Breast epithelium (tissue), 4 donors: ENCODE measurements at regions not wholly inside any gene's neighbourhood (a gene's known extent, or its start where the extent isn't known, plus 50 kb on each side); places are given as distances from the start of the nearest gene placed in this dataset.

ENCODE experiments used
- DNase-seq, 2 donors: peaks; one replicate each; pipeline ENCODE4 v3.0.0-alpha.2; 2019; ENCODE audit warnings: low spot score in 2 of 2
- H3K27ac ChIP-seq, 2 donors: fragments of 200-600 bp; sonication (generic) in 1 of 2; one replicate each; pipeline ENCODE4 v1.5.1; 2016 to 2019; ENCODE audit warnings: mild to moderate bottlenecking in 1 of 2
- H3K27me3 ChIP-seq, 2 donors: fragments of 200-600 bp; sonication (generic) in 1 of 2; one replicate each; pipeline versions ENCODE4 v1.5.1 to v1.6.0; 2017 to 2019; ENCODE audit warnings: control low read depth in 1 of 2, mild to moderate bottlenecking in 1 of 2
- H3K36me3 ChIP-seq: fragments of 200-600 bp; one replicate; pipeline ENCODE4 v1.5.1; 2019
- H3K4me1 ChIP-seq, 2 donors: fragments of 200-600 bp; sonication (generic); one replicate each; pipeline ENCODE4 v1.5.1; 2016 to 2019; ENCODE audit warnings: control low read depth in 1 of 2
- H3K4me3 ChIP-seq, 3 donors: fragments of 200-600 bp; sonication (generic); 1 replicate in 2 of 3; 2 replicates in 1 of 3; pipeline ENCODE4 v1.5.1; 2016 to 2019; ENCODE audit warnings: mild to moderate bottlenecking in 3 of 3, moderate library complexity in 2 of 3
- H3K9me3 ChIP-seq, 2 donors: fragments of 200-600 bp; sonication (generic) in 1 of 2; one replicate each; pipeline ENCODE4 v1.5.1; 2016 to 2019; ENCODE audit warnings: control low read depth in 1 of 2
- POLR2A ChIP-seq: fragments of 450-650 bp; IDR thresholded peaks from one replicate; pipeline ENCODE4 v1.6.1; 2016; ENCODE audit warnings: antibody characterized with exemption, mild to moderate bottlenecking, moderate library complexity
- POLR2AphosphoS5 ChIP-seq, 3 donors: sonication (generic); formaldehyde crosslinking; IDR thresholded peaks; one replicate each; pipeline ENCODE4 v1.6.1; 2017; ENCODE audit warnings: antibody characterized with exemption in 3 of 3
- intact Hi-C: fragments of 100-400 bp; cut with DNase I; formaldehyde crosslinking; loops from one replicate; pipeline ENCODE4 v1.15.1; 2023; ENCODE audit warnings: low total_unique reads
- TF ChIP-seq, protein P1 (sequence below), 3 donors: fragments of 450-650 bp; IDR thresholded peaks; one replicate each; pipeline ENCODE4 v1.5.1; 2016 to 2017; ENCODE audit warnings: antibody characterized with exemption in 3 of 3, mild to moderate bottlenecking in 3 of 3, moderate library complexity in 3 of 3

DNA sequence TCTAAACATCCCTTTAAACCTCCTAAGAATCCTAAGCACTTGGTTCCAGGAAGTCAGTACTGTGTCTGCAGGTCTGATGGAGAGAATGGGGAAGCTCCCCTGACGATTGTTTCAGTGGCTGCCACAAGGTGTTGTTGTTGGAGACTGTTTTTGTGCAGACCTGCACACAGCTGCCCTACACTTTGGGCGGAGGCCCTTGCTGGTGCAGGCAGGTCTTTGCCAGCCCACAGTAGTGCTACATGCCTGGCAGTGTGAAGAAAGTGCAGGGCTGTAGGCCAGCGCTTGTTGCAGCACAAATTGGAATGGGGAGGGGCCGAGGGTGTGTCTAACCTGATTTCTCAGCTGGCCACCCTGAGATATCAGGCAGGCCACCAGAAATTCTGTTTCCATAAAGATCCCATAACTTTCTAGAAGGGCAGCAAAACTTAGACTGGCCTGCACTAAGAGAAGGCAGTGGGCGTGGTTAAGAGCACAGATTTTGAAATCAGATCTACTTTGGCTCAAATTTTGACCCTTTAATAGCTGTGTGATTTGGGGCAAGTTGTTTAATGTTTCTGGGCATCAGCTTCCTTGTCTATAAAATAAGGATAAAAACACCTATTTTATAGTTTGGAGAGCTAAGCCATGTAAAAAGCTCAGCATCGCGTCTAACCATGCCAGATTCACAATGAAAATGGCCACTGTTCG lies 83.7 kb upstream of the SLC1A4 start:
- H3K27ac ChIP-seq: no peak overlapping the region
- H3K9me3 ChIP-seq: no peaks in the 10 kb centered on the region
- no peak for DNase-seq
- peaks cover 0 to 10% of the 10 kb centered on the region in 2 donors for H3K4me1 ChIP-seq
- no peak overlapping the region for H3K4me3 ChIP-seq
- TF ChIP-seq POLR2AphosphoS5 (IDR thresholded peaks at IDR 0.05): no peak
- TF ChIP-seq POLR2A: no peak
- TF ChIP-seq, protein P1, sequence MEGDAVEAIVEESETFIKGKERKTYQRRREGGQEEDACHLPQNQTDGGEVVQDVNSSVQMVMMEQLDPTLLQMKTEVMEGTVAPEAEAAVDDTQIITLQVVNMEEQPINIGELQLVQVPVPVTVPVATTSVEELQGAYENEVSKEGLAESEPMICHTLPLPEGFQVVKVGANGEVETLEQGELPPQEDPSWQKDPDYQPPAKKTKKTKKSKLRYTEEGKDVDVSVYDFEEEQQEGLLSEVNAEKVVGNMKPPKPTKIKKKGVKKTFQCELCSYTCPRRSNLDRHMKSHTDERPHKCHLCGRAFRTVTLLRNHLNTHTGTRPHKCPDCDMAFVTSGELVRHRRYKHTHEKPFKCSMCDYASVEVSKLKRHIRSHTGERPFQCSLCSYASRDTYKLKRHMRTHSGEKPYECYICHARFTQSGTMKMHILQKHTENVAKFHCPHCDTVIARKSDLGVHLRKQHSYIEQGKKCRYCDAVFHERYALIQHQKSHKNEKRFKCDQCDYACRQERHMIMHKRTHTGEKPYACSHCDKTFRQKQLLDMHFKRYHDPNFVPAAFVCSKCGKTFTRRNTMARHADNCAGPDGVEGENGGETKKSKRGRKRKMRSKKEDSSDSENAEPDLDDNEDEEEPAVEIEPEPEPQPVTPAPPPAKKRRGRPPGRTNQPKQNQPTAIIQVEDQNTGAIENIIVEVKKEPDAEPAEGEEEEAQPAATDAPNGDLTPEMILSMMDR (IDR thresholded peaks at IDR 0.05): no peak
- intact Hi-C loops: no loop called here
- no peaks in the 10 kb centered on the region for H3K27me3 ChIP-seq
- H3K36me3 ChIP-seq: no peaks in the 10 kb centered on the region

DNA sequence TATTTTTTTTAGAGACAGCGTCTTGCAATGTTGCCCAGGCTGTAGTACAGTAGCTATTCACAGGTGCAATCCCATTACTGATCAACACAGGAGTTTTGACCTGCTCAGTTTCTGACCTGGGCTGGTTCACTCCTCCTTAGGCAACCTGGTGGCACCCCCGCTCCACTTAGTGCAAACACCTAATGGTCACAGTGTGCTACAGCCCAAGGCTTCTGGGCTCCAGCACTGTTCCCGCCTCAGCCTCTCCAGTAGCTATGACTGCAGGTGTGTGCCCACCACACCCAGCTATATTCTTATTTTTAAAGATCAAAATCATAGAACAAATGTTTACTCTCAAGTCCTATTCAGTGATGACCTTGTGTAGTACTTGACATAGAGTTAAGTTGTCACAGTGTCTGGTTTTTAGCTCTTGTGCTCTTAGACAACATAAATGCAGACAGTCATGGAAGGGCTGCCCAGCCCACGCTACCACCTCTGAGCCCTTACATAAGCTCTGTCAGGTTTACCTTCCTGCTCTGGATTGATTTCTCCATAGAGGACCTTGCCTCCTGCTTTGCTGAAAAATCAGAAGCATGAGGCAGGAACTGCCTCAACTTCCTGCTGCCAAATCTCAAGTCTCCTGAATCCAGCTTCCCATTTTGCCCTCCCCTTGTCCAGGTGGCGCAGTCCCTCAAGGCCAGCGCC lies 82.2 kb upstream of the SLC1A4 start:
- TF ChIP-seq, protein P1 (IDR thresholded peaks at IDR 0.05): no peak
- no peak for TF ChIP-seq POLR2A
- no peak for TF ChIP-seq POLR2AphosphoS5 (IDR thresholded peaks at IDR 0.05)
- Histone ChIP-seq H3K27ac (no peak overlapping the region), H3K4me1 (peaks cover 0 to 10% of the 10 kb centered on the region in 2 donors), H3K4me3 (no peak overlapping the region), H3K9me3 (no peaks in the 10 kb centered on the region), H3K36me3 (no peaks in the 10 kb centered on the region), H3K27me3 (no peaks in the 10 kb centered on the region)
- DNase-seq: no peak
- intact Hi-C loops: no loop called here

DNA sequence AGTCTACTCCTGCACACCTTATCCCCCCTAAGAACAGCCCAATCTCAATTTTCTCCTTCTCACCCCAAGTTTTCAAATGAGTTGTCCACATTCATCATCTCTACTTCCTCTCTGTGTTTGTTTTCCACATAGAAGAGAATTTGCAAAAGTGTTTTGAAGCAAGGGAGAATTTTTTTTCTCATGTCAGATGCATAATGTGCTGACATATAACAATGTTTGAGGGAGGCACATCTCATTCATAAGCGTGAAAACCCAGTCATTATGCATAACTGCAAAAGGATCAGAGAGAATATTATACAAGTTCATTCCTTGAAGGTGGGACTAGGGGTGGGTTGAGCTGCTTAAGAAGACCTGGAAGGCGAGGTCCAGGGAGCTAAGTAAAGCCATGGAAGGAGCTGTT lies 80.8 kb upstream of the SLC1A4 start:
- Histone ChIP-seq H3K9me3 (no peaks in the 10 kb centered on the region), H3K4me1 (peaks cover 0 to 10% of the 10 kb centered on the region in 2 donors), H3K36me3 (no peaks in the 10 kb centered on the region), H3K27me3 (no peaks in the 10 kb centered on the region), H3K27ac (no peak overlapping the region), H3K4me3 (no peak overlapping the region)
- TF ChIP-seq POLR2A (no peak), POLR2AphosphoS5 (IDR thresholded peaks at IDR 0.05) (no peak)
- TF ChIP-seq, protein P1 (IDR thresholded peaks at IDR 0.05): no peak
- DNase-seq: no peak
- intact Hi-C loops: no loop called here

DNA sequence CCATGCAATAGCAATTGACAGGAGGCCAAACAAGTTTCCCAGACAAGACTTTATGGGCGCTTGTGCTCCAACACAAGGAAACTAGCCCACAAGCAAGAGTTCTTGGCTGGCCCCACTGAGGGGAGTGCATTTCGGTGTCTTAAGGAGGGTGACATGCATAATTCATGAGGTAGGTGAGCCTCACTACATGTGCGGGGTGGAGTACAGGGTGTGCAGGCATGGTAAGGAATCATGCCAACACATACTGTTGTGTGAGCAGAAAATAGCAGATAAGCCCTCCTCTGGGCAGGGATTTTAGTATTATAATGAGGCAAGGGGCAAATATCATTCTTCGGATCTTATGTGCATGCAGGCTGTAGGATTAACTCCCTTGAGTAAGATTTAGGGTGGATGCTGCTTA lies 78.7 kb upstream of the SLC1A4 start:
- intact Hi-C loops: loop anchor here (10.0 kb wide), 1 partner anchor 124 kb away; no protein-coding TSS in a partner anchor
- TF ChIP-seq, protein P1 (IDR thresholded peaks at IDR 0.05): no peak
- TF ChIP-seq POLR2AphosphoS5 (IDR thresholded peaks at IDR 0.05): no peak
- TF ChIP-seq POLR2A: no peak
- no peaks in the 10 kb centered on the region for H3K36me3 ChIP-seq
- peaks cover 0 to 2% of the 10 kb centered on the region in 2 donors for H3K4me1 ChIP-seq
- H3K27ac ChIP-seq: no peak overlapping the region
- no peaks in the 10 kb centered on the region for H3K9me3 ChIP-seq
- no peak for DNase-seq
- H3K4me3 ChIP-seq: no peak overlapping the region
- no peaks in the 10 kb centered on the region for H3K27me3 ChIP-seq

DNA sequence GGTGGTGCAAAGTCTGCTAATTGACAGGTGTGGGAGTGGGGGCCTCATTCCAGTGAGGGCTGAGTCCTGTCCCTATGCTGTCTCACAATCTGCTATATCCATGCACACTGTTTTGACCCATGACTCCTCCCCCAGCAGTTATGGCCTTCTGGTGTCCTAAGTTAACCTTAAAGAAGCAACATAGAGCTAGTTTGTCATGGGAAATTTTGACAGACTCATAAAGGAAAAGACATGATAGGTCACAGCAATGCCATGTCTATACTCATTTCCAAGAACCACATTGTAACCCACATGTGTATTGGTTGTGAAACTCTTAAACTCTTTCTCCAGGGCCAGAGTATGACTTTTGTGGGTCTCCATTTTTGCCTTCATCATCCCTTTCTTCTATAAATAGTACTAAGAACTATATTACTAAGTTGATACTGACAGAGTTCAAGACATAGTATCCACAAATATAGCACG lies 78.2 kb upstream of the SLC1A4 start:
- H3K27ac ChIP-seq: no peak overlapping the region
- no peak for DNase-seq
- TF ChIP-seq, protein P1 (IDR thresholded peaks at IDR 0.05): no peak
- TF ChIP-seq POLR2AphosphoS5 (IDR thresholded peaks at IDR 0.05) (no peak), POLR2A (no peak)
- no peaks in the 10 kb centered on the region for H3K4me1 ChIP-seq
- no peak overlapping the region for H3K4me3 ChIP-seq
- no peaks in the 10 kb centered on the region for H3K9me3 ChIP-seq
- H3K27me3 ChIP-seq: no peaks in the 10 kb centered on the region
- no peaks in the 10 kb centered on the region for H3K36me3 ChIP-seq
- intact Hi-C loops: loop anchor here (10.0 kb wide), 1 partner anchor 124 kb away; no protein-coding TSS in a partner anchor
